ENCODE measurements at regions not wholly inside any gene's neighbourhood (a gene's known extent, or its start where the extent isn't known, plus 50 kb on each side); places are given as distances from the start of the nearest gene placed in this dataset.

DNA sequence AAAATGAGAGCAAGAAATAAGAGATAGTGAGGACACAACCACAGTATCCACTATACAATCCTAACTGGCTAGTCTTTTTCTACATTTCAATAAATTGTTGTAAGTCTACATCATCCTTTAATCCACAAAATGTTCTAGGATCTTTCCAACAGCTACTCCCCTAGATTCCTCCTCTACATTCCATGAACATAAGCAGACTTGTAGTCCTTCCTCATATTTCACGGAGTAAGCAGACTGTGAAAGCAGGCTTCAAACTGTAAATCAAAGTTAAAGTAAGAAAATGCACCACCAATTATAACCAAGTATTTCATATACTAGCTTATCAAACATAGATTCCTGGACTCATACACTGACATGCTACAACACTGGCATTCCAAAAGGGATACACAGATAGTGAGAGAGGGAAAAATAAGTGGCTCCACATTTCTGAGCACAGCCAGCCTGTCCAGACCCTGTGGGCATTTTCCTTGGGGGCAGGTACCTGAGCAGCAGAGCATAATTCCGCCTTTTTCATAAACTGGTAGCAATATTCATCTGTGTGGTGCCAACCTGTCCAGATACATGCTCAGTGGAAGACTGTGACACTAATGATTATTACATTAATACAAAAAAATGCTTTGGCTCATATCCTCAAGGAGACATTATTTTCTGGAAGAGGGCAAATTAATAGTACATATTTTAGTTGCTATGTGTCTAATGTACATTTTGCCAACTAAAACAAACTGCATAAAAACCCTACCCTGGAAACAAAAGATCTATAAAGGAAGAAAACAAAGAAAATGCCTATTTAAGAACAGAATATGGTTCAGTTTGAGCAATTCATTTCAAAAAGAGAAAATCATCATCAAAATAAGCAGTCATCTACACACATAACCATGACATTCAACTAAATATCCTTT lies 113.3 kb upstream of the FSCB start:
- TF ChIP-seq, protein P1, sequence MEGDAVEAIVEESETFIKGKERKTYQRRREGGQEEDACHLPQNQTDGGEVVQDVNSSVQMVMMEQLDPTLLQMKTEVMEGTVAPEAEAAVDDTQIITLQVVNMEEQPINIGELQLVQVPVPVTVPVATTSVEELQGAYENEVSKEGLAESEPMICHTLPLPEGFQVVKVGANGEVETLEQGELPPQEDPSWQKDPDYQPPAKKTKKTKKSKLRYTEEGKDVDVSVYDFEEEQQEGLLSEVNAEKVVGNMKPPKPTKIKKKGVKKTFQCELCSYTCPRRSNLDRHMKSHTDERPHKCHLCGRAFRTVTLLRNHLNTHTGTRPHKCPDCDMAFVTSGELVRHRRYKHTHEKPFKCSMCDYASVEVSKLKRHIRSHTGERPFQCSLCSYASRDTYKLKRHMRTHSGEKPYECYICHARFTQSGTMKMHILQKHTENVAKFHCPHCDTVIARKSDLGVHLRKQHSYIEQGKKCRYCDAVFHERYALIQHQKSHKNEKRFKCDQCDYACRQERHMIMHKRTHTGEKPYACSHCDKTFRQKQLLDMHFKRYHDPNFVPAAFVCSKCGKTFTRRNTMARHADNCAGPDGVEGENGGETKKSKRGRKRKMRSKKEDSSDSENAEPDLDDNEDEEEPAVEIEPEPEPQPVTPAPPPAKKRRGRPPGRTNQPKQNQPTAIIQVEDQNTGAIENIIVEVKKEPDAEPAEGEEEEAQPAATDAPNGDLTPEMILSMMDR (conservative IDR thresholded peaks at IDR 0.05; ENCODE audit: low read depth, low read length): no peak
- TF ChIP-seq RCOR1 (IDR thresholded peaks at IDR 0.05; ENCODE audit: insufficient replicate concordance, low read length) (no peak), POLR2A (IDR thresholded peaks at IDR 0.05; ENCODE audit: low read depth, low read length) (no peak)

Measured in IMR-90 (cell line).